ENCODE measurements at regions not wholly inside any gene's neighbourhood (a gene's known extent, or its start where the extent isn't known, plus 50 kb on each side); places are given as distances from the start of the nearest gene placed in this dataset.

DNA sequence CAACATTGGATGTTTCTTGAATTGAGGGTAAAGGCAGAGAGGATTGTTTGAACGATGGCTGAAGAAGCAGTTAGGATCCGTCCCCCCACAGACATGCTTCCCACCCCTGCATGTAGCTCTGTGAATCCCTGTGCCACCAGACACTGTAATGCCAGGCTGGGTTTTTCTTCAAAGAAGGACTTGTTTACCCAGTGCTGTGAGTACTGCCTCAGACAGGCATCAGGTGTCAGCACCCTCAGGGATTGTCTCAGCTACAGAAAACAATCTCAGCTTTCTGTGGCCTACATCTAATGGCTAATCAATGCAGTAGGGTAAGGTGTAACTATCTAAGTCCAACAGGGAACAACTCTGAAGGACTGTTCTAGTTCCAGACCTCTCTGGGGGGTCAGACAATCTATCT is 853.0 kb upstream of the EPHA7 start:
- no peaks in the 10 kb centered on the region for H3K79me2 ChIP-seq (ENCODE audit: insufficient read depth, low read length)
- no peak overlapping the region for H3K9ac ChIP-seq (ENCODE audit: low read length)
- H4K20me1 ChIP-seq (ENCODE audit: insufficient read depth, low read length), result no peaks in the 10 kb centered on the region
- Mint-ChIP-seq H3K4me1 (ENCODE audit: low read depth, unreplicated experiment) (no peaks in the 10 kb centered on the region), H3K9me3 (ENCODE audit: unreplicated experiment) (no peaks in the 10 kb centered on the region), H3K36me3 (ENCODE audit: low read depth, unreplicated experiment) (no peaks in the 10 kb centered on the region), H3K27ac (ENCODE audit: unreplicated experiment) (no peak overlapping the region), H3K4me3 (ENCODE audit: unreplicated experiment) (no peak overlapping the region), H3K27me3 (ENCODE audit: low read depth, unreplicated experiment) (no peaks in the 10 kb centered on the region)
- DNase-seq (ENCODE audit: low read depth), result no peak
- H3K4me1 ChIP-seq (ENCODE audit: insufficient read depth, low read length), result no peaks in the 10 kb centered on the region
- H3K27ac ChIP-seq (ENCODE audit: low read depth, low read length), result no peak overlapping the region
- no peak for FAIRE-seq
- H3K4me3 ChIP-seq (ENCODE audit: insufficient read depth, low read depth, low read length), result no peak overlapping the region
- TF ChIP-seq, protein P1, sequence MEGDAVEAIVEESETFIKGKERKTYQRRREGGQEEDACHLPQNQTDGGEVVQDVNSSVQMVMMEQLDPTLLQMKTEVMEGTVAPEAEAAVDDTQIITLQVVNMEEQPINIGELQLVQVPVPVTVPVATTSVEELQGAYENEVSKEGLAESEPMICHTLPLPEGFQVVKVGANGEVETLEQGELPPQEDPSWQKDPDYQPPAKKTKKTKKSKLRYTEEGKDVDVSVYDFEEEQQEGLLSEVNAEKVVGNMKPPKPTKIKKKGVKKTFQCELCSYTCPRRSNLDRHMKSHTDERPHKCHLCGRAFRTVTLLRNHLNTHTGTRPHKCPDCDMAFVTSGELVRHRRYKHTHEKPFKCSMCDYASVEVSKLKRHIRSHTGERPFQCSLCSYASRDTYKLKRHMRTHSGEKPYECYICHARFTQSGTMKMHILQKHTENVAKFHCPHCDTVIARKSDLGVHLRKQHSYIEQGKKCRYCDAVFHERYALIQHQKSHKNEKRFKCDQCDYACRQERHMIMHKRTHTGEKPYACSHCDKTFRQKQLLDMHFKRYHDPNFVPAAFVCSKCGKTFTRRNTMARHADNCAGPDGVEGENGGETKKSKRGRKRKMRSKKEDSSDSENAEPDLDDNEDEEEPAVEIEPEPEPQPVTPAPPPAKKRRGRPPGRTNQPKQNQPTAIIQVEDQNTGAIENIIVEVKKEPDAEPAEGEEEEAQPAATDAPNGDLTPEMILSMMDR (IDR thresholded peaks at IDR 0.05; ENCODE audit: insufficient read depth, low read depth, low read length), result no peak
- TF ChIP-seq EZH2 (IDR thresholded peaks at IDR 0.05; ENCODE audit: insufficient read depth, low read length), result no peak
- H3K4me2 ChIP-seq (ENCODE audit: low read length), result no peak overlapping the region
- no peaks in the 10 kb centered on the region for H3K9me3 ChIP-seq (ENCODE audit: insufficient read depth, low read depth, low read length)
- H3K36me3 ChIP-seq (ENCODE audit: insufficient read depth, low read length), result no peaks in the 10 kb centered on the region
- H2AFZ ChIP-seq (ENCODE audit: low read depth, low read length), result no peak overlapping the region
- no peaks in the 10 kb centered on the region for H3K27me3 ChIP-seq (ENCODE audit: insufficient read depth, low read length)

DNA sequence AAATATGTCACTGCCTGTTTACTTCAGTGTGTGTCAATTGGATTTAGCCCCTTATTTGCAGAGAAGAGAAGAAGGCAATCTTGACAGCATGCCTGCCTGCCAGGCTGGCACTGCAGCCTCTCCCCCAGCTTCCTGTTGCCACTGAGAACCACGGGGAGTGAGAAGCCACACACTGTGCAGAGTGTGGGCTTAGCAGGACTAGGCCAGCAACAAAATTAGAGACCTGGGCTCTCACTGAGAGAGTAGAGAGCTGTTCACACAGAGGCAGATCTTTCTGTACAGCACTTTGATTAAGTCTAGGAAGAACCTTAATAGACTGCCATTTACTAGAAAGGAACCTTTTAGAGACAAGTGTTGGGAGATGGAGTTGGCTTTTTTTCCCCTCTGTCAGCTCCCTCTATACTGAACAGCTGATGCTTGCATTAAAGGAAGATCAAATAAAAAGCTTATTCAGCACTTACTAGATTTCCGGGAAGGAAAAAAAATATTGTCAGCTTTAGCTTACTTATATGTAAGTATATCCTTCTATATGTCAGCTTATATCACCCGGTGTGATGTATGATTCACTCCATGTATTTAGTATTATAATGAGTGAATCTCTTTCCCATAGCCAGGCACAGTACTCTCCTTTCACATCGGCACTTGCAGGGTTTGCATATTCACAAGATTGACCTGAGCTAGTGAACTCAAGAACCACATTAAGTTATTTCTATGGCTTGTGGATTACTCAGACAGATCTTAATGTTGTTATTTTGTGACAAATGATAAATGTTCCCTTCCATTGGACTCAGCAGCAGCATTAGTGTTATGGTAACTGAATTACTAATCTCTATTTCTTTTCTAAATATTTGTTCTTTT is 851.0 kb upstream of the EPHA7 start:
- Histone ChIP-seq H3K9me3 (ENCODE audit: insufficient read depth, low read depth, low read length) (no peaks in the 10 kb centered on the region), H3K27ac (ENCODE audit: low read depth, low read length) (no peak overlapping the region), H3K4me3 (ENCODE audit: insufficient read depth, low read depth, low read length) (no peak overlapping the region), H3K9ac (ENCODE audit: low read length) (no peak overlapping the region), H3K79me2 (ENCODE audit: insufficient read depth, low read length) (no peaks in the 10 kb centered on the region), H3K4me1 (ENCODE audit: insufficient read depth, low read length) (no peaks in the 10 kb centered on the region), H4K20me1 (ENCODE audit: insufficient read depth, low read length) (no peaks in the 10 kb centered on the region), H3K27me3 (ENCODE audit: insufficient read depth, low read length) (no peaks in the 10 kb centered on the region), H3K4me2 (ENCODE audit: low read length) (no peak overlapping the region), H3K36me3 (ENCODE audit: insufficient read depth, low read length) (no peaks in the 10 kb centered on the region), H2AFZ (ENCODE audit: low read depth, low read length) (peak overlapping the region; percentile 66)
- Mint-ChIP-seq H3K36me3 (ENCODE audit: low read depth, unreplicated experiment) (no peaks in the 10 kb centered on the region), H3K27me3 (ENCODE audit: low read depth, unreplicated experiment) (no peaks in the 10 kb centered on the region), H3K4me3 (ENCODE audit: unreplicated experiment) (no peak overlapping the region), H3K4me1 (ENCODE audit: low read depth, unreplicated experiment) (no peaks in the 10 kb centered on the region), H3K27ac (ENCODE audit: unreplicated experiment) (no peak overlapping the region), H3K9me3 (ENCODE audit: unreplicated experiment) (no peaks in the 10 kb centered on the region)
- DNase-seq (ENCODE audit: low read depth), result no peak
- TF ChIP-seq, protein P1 (IDR thresholded peaks at IDR 0.05; ENCODE audit: insufficient read depth, low read depth, low read length), result no peak
- TF ChIP-seq EZH2 (IDR thresholded peaks at IDR 0.05; ENCODE audit: insufficient read depth, low read length), result no peak
- no peak for FAIRE-seq

DNA sequence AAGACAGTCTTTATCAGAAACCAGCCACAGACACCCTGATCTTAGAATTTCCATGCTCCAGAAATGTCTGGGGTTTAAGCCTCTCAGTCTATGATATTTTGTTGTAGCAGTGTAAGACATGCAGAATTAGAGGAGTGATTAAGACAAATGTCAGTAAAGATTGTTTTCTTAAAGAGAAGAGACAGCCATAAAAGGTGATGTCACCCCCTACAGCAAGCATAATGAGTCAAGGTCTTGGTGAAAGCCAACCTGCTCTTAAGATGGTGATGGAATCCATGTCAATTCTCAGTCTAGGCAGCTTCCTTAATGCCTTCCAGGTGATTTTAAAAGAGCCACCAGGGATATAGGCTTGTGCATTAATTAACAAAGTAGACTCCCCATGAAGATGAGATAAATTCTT is 849.9 kb upstream of the EPHA7 start:
- no peak overlapping the region for H3K4me3 Mint-ChIP-seq (ENCODE audit: unreplicated experiment)
- no peak overlapping the region for H3K27ac ChIP-seq (ENCODE audit: low read depth, low read length)
- no peak overlapping the region for H3K4me3 ChIP-seq (ENCODE audit: insufficient read depth, low read depth, low read length)
- no peaks in the 10 kb centered on the region for H3K36me3 ChIP-seq (ENCODE audit: insufficient read depth, low read length)
- no peaks in the 10 kb centered on the region for H3K4me1 ChIP-seq (ENCODE audit: insufficient read depth, low read length)
- no peaks in the 10 kb centered on the region for H3K4me1 Mint-ChIP-seq (ENCODE audit: low read depth, unreplicated experiment)
- H3K79me2 ChIP-seq (ENCODE audit: insufficient read depth, low read length), result no peaks in the 10 kb centered on the region
- H3K9me3 ChIP-seq (ENCODE audit: insufficient read depth, low read depth, low read length), result no peaks in the 10 kb centered on the region
- DNase-seq (ENCODE audit: low read depth) (no peak), FAIRE-seq (no peak)
- H4K20me1 ChIP-seq (ENCODE audit: insufficient read depth, low read length), result no peaks in the 10 kb centered on the region
- H3K9me3 Mint-ChIP-seq (ENCODE audit: unreplicated experiment), result no peaks in the 10 kb centered on the region
- no peak overlapping the region for H3K4me2 ChIP-seq (ENCODE audit: low read length)
- no peak overlapping the region for H3K9ac ChIP-seq (ENCODE audit: low read length)
- H3K27me3 ChIP-seq (ENCODE audit: insufficient read depth, low read length), result no peaks in the 10 kb centered on the region
- H3K27me3 Mint-ChIP-seq (ENCODE audit: low read depth, unreplicated experiment), result no peaks in the 10 kb centered on the region
- H3K36me3 Mint-ChIP-seq (ENCODE audit: low read depth, unreplicated experiment), result no peaks in the 10 kb centered on the region
- H3K27ac Mint-ChIP-seq (ENCODE audit: unreplicated experiment), result no peak overlapping the region
- H2AFZ ChIP-seq (ENCODE audit: low read depth, low read length), result no peak overlapping the region
- TF ChIP-seq, protein P1 (IDR thresholded peaks at IDR 0.05; ENCODE audit: insufficient read depth, low read depth, low read length), result no peak
- no peak for TF ChIP-seq EZH2 (IDR thresholded peaks at IDR 0.05; ENCODE audit: insufficient read depth, low read length)

Measured in astrocyte (in vitro differentiated cells and primary cell).